ENCODE measurements at regions not wholly inside any gene's neighbourhood (a gene's known extent, or its start where the extent isn't known, plus 50 kb on each side); places are given as distances from the start of the nearest gene placed in this dataset.

GRCh38 chr18:70598406-70598805, 309.6 kb downstream of the SOCS6 start:
- TF ChIP-seq EZH2 (IDR thresholded peaks at IDR 0.05; ENCODE audit: low read length) (no peak), CTCF (optimal IDR thresholded peaks at IDR 0.05 in 1 of 3, IDR thresholded peaks at IDR 0.05 in 1 of 3, conservative IDR thresholded peaks at IDR 0.05 in 1 of 3; ENCODE audit: extremely low read depth in 1 of 3, insufficient read depth in 2 of 3, low read length in 3 of 3) (no peak)
